Suprapubic skin (tissue), 4 donors: ENCODE measurements at regions not wholly inside any gene's neighbourhood (a gene's known extent, or its start where the extent isn't known, plus 50 kb on each side); places are given as distances from the start of the nearest gene placed in this dataset.
"Not testable (repeated sequence)": the region's sequence is repeated elsewhere in the genome, so short reads cannot be mapped to it uniquely, and the experiment has no call there.

Source experiments
- EP300 ChIP-seq: sonication (generic); formaldehyde crosslinking; IDR thresholded peaks from one replicate; pipeline ENCODE4 v1.6.1; 2017; ENCODE audit warnings: antibody characterized with exemption
- POLR2A ChIP-seq, 2 donors: fragments of 450-650 bp; IDR thresholded peaks; one replicate each; pipeline ENCODE4 v1.6.1; 2017; ENCODE audit warnings: antibody characterized with exemption in 2 of 2, mild to moderate bottlenecking in 2 of 2, moderate library complexity in 2 of 2
- POLR2AphosphoS5 ChIP-seq, 3 donors: sonication (generic); formaldehyde crosslinking; IDR thresholded peaks; one replicate each; pipeline ENCODE4 v1.6.1; 2017; ENCODE audit warnings: antibody characterized with exemption in 3 of 3
- TF ChIP-seq, protein P1 (sequence below), 2 donors: fragments of 200-600 bp in 1 of 2; fragments of 450-650 bp in 1 of 2; sonication (generic) in 1 of 2; IDR thresholded peaks; one replicate each; pipeline ENCODE4 v1.5.1; 2016 to 2019; ENCODE audit warnings: antibody characterized with exemption in 2 of 2, mild to moderate bottlenecking in 1 of 2, moderate library complexity in 1 of 2

DNA sequence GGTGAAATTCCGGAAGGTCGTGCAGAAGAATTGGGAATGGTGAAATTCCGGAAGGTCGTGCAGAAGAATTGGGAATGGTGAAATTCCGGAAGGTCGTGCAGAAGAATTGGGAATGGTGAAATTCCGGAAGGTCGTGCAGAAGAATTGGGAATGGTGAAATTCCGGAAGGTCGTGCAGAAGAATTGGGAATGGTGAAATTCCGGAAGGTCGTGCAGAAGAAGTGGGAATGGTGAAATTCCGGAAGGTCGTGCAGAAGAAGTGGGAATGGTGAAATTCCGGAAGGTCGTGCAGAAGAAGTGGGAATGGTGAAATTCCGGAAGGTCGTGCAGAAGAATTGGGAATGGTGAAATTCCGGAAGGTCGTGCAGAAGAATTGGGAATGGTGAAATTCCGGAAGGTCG is 154.4 kb downstream of the C16orf95 start:
- TF ChIP-seq, protein P1, sequence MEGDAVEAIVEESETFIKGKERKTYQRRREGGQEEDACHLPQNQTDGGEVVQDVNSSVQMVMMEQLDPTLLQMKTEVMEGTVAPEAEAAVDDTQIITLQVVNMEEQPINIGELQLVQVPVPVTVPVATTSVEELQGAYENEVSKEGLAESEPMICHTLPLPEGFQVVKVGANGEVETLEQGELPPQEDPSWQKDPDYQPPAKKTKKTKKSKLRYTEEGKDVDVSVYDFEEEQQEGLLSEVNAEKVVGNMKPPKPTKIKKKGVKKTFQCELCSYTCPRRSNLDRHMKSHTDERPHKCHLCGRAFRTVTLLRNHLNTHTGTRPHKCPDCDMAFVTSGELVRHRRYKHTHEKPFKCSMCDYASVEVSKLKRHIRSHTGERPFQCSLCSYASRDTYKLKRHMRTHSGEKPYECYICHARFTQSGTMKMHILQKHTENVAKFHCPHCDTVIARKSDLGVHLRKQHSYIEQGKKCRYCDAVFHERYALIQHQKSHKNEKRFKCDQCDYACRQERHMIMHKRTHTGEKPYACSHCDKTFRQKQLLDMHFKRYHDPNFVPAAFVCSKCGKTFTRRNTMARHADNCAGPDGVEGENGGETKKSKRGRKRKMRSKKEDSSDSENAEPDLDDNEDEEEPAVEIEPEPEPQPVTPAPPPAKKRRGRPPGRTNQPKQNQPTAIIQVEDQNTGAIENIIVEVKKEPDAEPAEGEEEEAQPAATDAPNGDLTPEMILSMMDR (IDR thresholded peaks at IDR 0.05): not testable (repeated sequence)
- not testable (repeated sequence) for TF ChIP-seq POLR2A (IDR thresholded peaks at IDR 0.05); POLR2AphosphoS5 (IDR thresholded peaks at IDR 0.05); EP300
